HFFc6 (cell line): ENCODE measurements at regions not wholly inside any gene's neighbourhood (a gene's known extent, or its start where the extent isn't known, plus 50 kb on each side); places are given as distances from the start of the nearest gene placed in this dataset.

Experiments used
- DNase-seq: peaks from one replicate; pipeline ENCODE4 v3.0.0-alpha.2; 2018
- H3K27ac Mint-ChIP-seq: 2 replicates; pipeline ENCODE4 v1.8.0; 2020; ENCODE audit warnings: mild to moderate bottlenecking, mixed read lengths
- H3K27me3 Mint-ChIP-seq: 2 replicates; pipeline ENCODE4 v1.8.0; 2021; ENCODE audit warnings: mild to moderate bottlenecking, moderate library complexity, mixed read lengths; ENCODE audit not compliant: insufficient read depth
- H3K36me3 Mint-ChIP-seq: 2 replicates; pipeline ENCODE4 v1.8.0; 2021; ENCODE audit warnings: low read depth, mixed read lengths
- H3K4me1 Mint-ChIP-seq: 2 replicates; pipeline ENCODE4 v1.8.0; 2020; ENCODE audit warnings: low read depth, mixed read lengths
- H3K4me3 Mint-ChIP-seq: 2 replicates; pipeline ENCODE4 v1.8.0; 2020; ENCODE audit warnings: mild to moderate bottlenecking, moderate library complexity, mixed read lengths
- H3K9me3 Mint-ChIP-seq: 2 replicates; pipeline ENCODE4 v1.8.0; 2020; ENCODE audit warnings: mild to moderate bottlenecking, mixed read lengths
- CTCF ChIP-seq: fragments of 200-600 bp; sonication (generic); IDR thresholded peaks from 2 replicates; pipeline ENCODE4 v1.5.0; 2021; ENCODE audit warnings: antibody characterized with exemption, mild to moderate bottlenecking

GRCh38 chr12:97380440-97380839 is 82.2 kb upstream of the RMST start:
- TF ChIP-seq CTCF = no peak
- peaks cover 41% of the 10 kb centered on the region for H3K9me3 Mint-ChIP-seq
- no peak overlapping the region for H3K27ac Mint-ChIP-seq
- no peaks in the 10 kb centered on the region; the same call in 1 of the 2 replicates for H3K27me3 Mint-ChIP-seq
- no peaks in the 10 kb centered on the region for H3K4me1 Mint-ChIP-seq
- DNase-seq = no peak
- no peak overlapping the region for H3K4me3 Mint-ChIP-seq
- H3K36me3 Mint-ChIP-seq = peaks cover 4% of the 10 kb centered on the region; the same call in 1 of the 2 replicates

- no peak for TF ChIP-seq CTCF
- no peaks in the 10 kb centered on the region for H3K4me1 Mint-ChIP-seq
- no peak for DNase-seq
- no peak overlapping the region for H3K4me3 Mint-ChIP-seq
- H3K27ac Mint-ChIP-seq = no peak overlapping the region
- H3K27me3 Mint-ChIP-seq = no peaks in the 10 kb centered on the region; the same call in 1 of the 2 replicates
- no peaks in the 10 kb centered on the region for H3K36me3 Mint-ChIP-seq
- H3K9me3 Mint-ChIP-seq = peaks cover 43% of the 10 kb centered on the region
These were observed 77.5 kb upstream of the RMST start for GRCh38 chr12:97385121-97385520.

- Mint-ChIP-seq H3K27ac (no peak overlapping the region), H3K9me3 (peaks cover 35% of the 10 kb centered on the region), H3K4me3 (no peak overlapping the region), H3K4me1 (no peaks in the 10 kb centered on the region), H3K36me3 (peaks cover 3% of the 10 kb centered on the region; the same call in 1 of the 2 replicates), H3K27me3 (no peaks in the 10 kb centered on the region; the same call in 1 of the 2 replicates)
- no peak for TF ChIP-seq CTCF
- DNase-seq = no peak
These were observed 76.4 kb upstream of the RMST start for GRCh38 chr12:97386133-97386581.

GRCh38 chr12:97387844-97388243 is 74.8 kb upstream of the RMST start:
- no peak overlapping the region for H3K4me3 Mint-ChIP-seq
- H3K36me3 Mint-ChIP-seq = peaks cover 5% of the 10 kb centered on the region; the same call in 1 of the 2 replicates
- peaks cover 36% of the 10 kb centered on the region for H3K9me3 Mint-ChIP-seq
- no peak for DNase-seq
- H3K27ac Mint-ChIP-seq = no peak overlapping the region
- no peak for TF ChIP-seq CTCF
- H3K4me1 Mint-ChIP-seq = no peaks in the 10 kb centered on the region
- no peaks in the 10 kb centered on the region; the same call in 1 of the 2 replicates for H3K27me3 Mint-ChIP-seq

GRCh38 chr12:97394657-97395056 is 67.9 kb upstream of the RMST start:
- Mint-ChIP-seq H3K4me1 (no peaks in the 10 kb centered on the region), H3K36me3 (peaks cover 5% of the 10 kb centered on the region; the same call in 1 of the 2 replicates), H3K27ac (no peak overlapping the region), H3K9me3 (peaks cover 46% of the 10 kb centered on the region), H3K4me3 (no peak overlapping the region), H3K27me3 (no peaks in the 10 kb centered on the region; the same call in 1 of the 2 replicates)
- TF ChIP-seq CTCF = no peak
- no peak for DNase-seq

GRCh38 chr12:97397008-97397407 is 65.6 kb upstream of the RMST start:
- H3K4me3 Mint-ChIP-seq = no peak overlapping the region
- H3K4me1 Mint-ChIP-seq = no peaks in the 10 kb centered on the region

More at GRCh38 chr12:97397008-97397407, 65.6 kb upstream of the RMST start:
- Mint-ChIP-seq H3K27ac (no peak overlapping the region), H3K27me3 (no peaks in the 10 kb centered on the region; the same call in 1 of the 2 replicates), H3K36me3 (no peaks in the 10 kb centered on the region), H3K9me3 (peaks cover 46% of the 10 kb centered on the region)
- no peak for TF ChIP-seq CTCF
- no peak for DNase-seq
